ENCODE measurements at regions not wholly inside any gene's neighbourhood (a gene's known extent, or its start where the extent isn't known, plus 50 kb on each side); places are given as distances from the start of the nearest gene placed in this dataset.

- H3K4me3 ChIP-seq (ENCODE audit: low read depth in 2 of 2, low read length in 1 of 2): no peak overlapping the region
- H3K27ac ChIP-seq (ENCODE audit: low read depth in 2 of 2, low read length in 1 of 2): no peak overlapping the region
- no peaks in the 10 kb centered on the region for H4K20me1 ChIP-seq (ENCODE audit: insufficient read depth)
- no peaks in the 10 kb centered on the region for H3K4me1 ChIP-seq (ENCODE audit: control insufficient read depth in 1 of 2, insufficient read depth in 2 of 2, low read depth in 1 of 2, low read length in 1 of 2)
- H3K9me3 ChIP-seq: 0 out of 2 replicates have a peak, but pooled peaks cover 4% of the 10 kb centered on the region
- 55% methylated on average over 3 of the region's 3 CpGs for WGBS (ENCODE audit: low lambda C conversion rate)
- H3K79me2 ChIP-seq (ENCODE audit: insufficient read depth): no peaks in the 10 kb centered on the region
- no peak overlapping the region for H3K9ac ChIP-seq
- H3K36me3 ChIP-seq (replicated peaks in 1 of 2; ENCODE audit: control insufficient read depth in 1 of 2, insufficient read depth in 2 of 2, low read length in 1 of 2): no peaks in the 10 kb centered on the region
- ChIA-PET POLR2A (no interaction called here), CTCF (interaction anchor here (1.0 kb wide), 1 partner anchor 335 kb away, joined by 3 read pairs; no protein-coding TSS in a partner anchor)
- H3K27me3 ChIP-seq (ENCODE audit: insufficient read depth): no peaks in the 10 kb centered on the region
- TF ChIP-seq YY1 (IDR thresholded peaks at IDR 0.05; ENCODE audit: low read depth): no peak
- H3K4me2 ChIP-seq: no peak overlapping the region
- no peak overlapping the region for H2AFZ ChIP-seq (ENCODE audit: low read depth)
- H3F3A ChIP-seq (replicated peaks; ENCODE audit: insufficient read depth): peaks cover 4% of the 10 kb centered on the region
- H3K9me2 ChIP-seq: no peaks in the 10 kb centered on the region
- DNase-seq: no peak
Measured at GRCh38 chr3:67719333-67719732, 64.9 kb upstream of the SUCLG2 start.

DNA sequence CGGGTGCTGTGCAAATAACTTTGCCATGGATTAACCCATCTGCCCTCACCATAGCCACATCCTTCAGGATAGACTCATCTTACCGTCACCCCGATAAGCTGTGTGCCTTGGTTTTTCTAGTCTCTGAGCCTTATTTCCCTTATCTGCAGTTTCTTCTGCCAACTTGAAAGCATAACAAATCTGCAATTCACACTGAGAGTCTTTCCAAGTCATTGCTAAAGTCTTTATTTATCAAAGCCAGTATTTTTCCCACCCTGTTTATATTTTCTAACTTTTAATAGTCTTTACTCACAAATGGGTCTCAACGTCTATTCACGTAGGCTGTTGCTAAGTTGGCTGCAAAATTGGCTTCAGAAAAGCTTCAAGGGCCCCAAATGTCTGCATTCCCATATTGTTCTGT lies 61.6 kb upstream of the SUCLG2 start:
- Histone ChIP-seq H3K4me3 (ENCODE audit: low read depth in 2 of 2, low read length in 1 of 2) (no peak overlapping the region), H3K27me3 (ENCODE audit: insufficient read depth) (no peaks in the 10 kb centered on the region), H3K79me2 (ENCODE audit: insufficient read depth) (no peaks in the 10 kb centered on the region), H3F3A (replicated peaks; ENCODE audit: insufficient read depth) (peaks cover 4% of the 10 kb centered on the region), H3K9me2 (no peaks in the 10 kb centered on the region), H2AFZ (ENCODE audit: low read depth) (no peak overlapping the region), H3K27ac (ENCODE audit: low read depth in 2 of 2, low read length in 1 of 2) (no peak overlapping the region), H3K9ac (no peak overlapping the region), H3K9me3 (0 out of 2 replicates have a peak, but pooled peaks cover 4% of the 10 kb centered on the region), H3K4me2 (no peak overlapping the region), H3K36me3 (replicated peaks in 1 of 2; ENCODE audit: control insufficient read depth in 1 of 2, insufficient read depth in 2 of 2, low read length in 1 of 2) (no peaks in the 10 kb centered on the region), H3K4me1 (ENCODE audit: control insufficient read depth in 1 of 2, insufficient read depth in 2 of 2, low read depth in 1 of 2, low read length in 1 of 2) (no peaks in the 10 kb centered on the region), H4K20me1 (ENCODE audit: insufficient read depth) (no peaks in the 10 kb centered on the region)
- 92% methylated on average over 5 of the region's 5 CpGs for WGBS (ENCODE audit: low lambda C conversion rate)
- ChIA-PET POLR2A (no interaction called here), CTCF (interaction anchor here (1.1 kb wide), 1 partner anchor 14 kb away, joined by 3 read pairs; no protein-coding TSS in a partner anchor)
- no peak for TF ChIP-seq RXRA (IDR thresholded peaks at IDR 0.05; ENCODE audit: borderline replicate concordance, low read depth)
- TF ChIP-seq ELF1 (IDR thresholded peaks at IDR 0.05): no peak
- TF ChIP-seq EP300 (IDR thresholded peaks at IDR 0.05; ENCODE audit: borderline replicate concordance in 1 of 2, low read depth in 1 of 2, low read length in 1 of 2): no peak
- TF ChIP-seq, protein P1, sequence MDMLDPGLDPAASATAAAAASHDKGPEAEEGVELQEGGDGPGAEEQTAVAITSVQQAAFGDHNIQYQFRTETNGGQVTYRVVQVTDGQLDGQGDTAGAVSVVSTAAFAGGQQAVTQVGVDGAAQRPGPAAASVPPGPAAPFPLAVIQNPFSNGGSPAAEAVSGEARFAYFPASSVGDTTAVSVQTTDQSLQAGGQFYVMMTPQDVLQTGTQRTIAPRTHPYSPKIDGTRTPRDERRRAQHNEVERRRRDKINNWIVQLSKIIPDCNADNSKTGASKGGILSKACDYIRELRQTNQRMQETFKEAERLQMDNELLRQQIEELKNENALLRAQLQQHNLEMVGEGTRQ (IDR thresholded peaks at IDR 0.05; ENCODE audit: borderline replicate concordance, low read depth, low read length): no peak
- no peak for TF ChIP-seq FOSL2 (IDR thresholded peaks at IDR 0.05; ENCODE audit: borderline replicate concordance, low read depth)
- no peak for TF ChIP-seq GATA2 (CRISPR knock-in tag; IDR thresholded peaks at IDR 0.05)
- no peak for TF ChIP-seq RCOR1 (IDR thresholded peaks at IDR 0.05; ENCODE audit: low read length)
- TF ChIP-seq, protein P2, sequence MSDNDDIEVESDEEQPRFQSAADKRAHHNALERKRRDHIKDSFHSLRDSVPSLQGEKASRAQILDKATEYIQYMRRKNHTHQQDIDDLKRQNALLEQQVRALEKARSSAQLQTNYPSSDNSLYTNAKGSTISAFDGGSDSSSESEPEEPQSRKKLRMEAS (IDR thresholded peaks at IDR 0.05; ENCODE audit: low read depth): no peak
- DNase-seq: no peak

DNA sequence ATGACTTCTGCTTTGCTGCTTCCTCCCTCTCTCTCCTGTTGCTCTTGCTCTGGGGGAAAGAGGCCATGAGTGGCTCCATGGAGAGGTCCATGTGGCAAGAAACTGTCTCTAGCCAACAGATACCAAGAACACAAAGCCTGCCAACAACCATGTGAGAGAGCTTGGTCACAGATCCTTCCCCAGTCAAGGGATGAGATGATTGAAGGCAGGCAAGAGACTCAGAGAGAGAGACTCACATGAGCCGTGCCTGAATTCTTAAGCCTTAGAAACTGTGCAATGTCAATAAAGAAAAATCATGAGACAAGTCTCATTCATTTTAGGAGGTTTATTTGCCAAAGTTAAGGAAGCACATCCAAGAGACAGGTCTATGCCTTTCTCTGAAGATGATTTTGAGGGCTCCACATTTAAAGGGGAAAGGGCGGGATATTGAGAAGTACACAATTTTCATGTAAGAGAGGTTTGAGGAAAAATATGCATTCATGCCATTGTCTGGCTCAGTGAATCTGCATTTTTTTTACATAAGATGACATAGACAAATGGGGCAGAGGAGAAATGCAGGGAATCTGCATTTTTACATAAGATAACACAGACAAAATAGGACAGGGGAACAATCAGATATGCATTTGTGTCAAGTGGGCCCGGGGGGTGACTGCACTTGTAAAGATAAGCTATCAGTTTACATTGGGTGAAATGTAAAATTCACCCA lies 59.5 kb upstream of the SUCLG2 start:
- H3K79me2 ChIP-seq (ENCODE audit: insufficient read depth): no peaks in the 10 kb centered on the region
- no peak overlapping the region for H3K4me3 ChIP-seq (ENCODE audit: low read depth in 2 of 2, low read length in 1 of 2)
- no peak for DNase-seq
- ChIA-PET POLR2A (no interaction called here), CTCF (no interaction called here)
- WGBS (ENCODE audit: low lambda C conversion rate): 60% methylated on average over 3 of the region's 3 CpGs
- no peak overlapping the region for H3K4me2 ChIP-seq
- H2AFZ ChIP-seq (ENCODE audit: low read depth): no peak overlapping the region
- no peaks in the 10 kb centered on the region for H4K20me1 ChIP-seq (ENCODE audit: insufficient read depth)
- H3K27ac ChIP-seq (ENCODE audit: low read depth in 2 of 2, low read length in 1 of 2): no peak overlapping the region
- H3K36me3 ChIP-seq (replicated peaks in 1 of 2; ENCODE audit: control insufficient read depth in 1 of 2, insufficient read depth in 2 of 2, low read length in 1 of 2): no peaks in the 10 kb centered on the region
- no peaks in the 10 kb centered on the region for H3K4me1 ChIP-seq (ENCODE audit: control insufficient read depth in 1 of 2, insufficient read depth in 2 of 2, low read depth in 1 of 2, low read length in 1 of 2)
- H3K9ac ChIP-seq: no peak overlapping the region
- no peaks in the 10 kb centered on the region for H3K9me3 ChIP-seq
- no peaks in the 10 kb centered on the region for H3K27me3 ChIP-seq (ENCODE audit: insufficient read depth)
- no peaks in the 10 kb centered on the region for H3K9me2 ChIP-seq
- no peaks in the 10 kb centered on the region for H3F3A ChIP-seq (replicated peaks; ENCODE audit: insufficient read depth)
- TF ChIP-seq TAF1 (IDR thresholded peaks at IDR 0.05; ENCODE audit: borderline replicate concordance, low read depth, low read length) (no peak), NRF1 (IDR thresholded peaks at IDR 0.05; ENCODE audit: low read depth, low read length) (no peak), RAD21 (IDR thresholded peaks at IDR 0.05; ENCODE audit: low read length) (no peak), MXI1 (IDR thresholded peaks at IDR 0.05; ENCODE audit: low read depth, low read length) (no peak), SMC3 (IDR thresholded peaks at IDR 0.05; ENCODE audit: low read depth, low read length) (no peak), CHD2 (IDR thresholded peaks at IDR 0.05; ENCODE audit: low read length, partially characterized antibody) (no peak), TEAD4 (IDR thresholded peaks at IDR 0.05; ENCODE audit: borderline replicate concordance, insufficient read depth) (no peak), MEF2A (IDR thresholded peaks at IDR 0.05; ENCODE audit: borderline replicate concordance, low read depth) (no peak), GABPA (IDR thresholded peaks at IDR 0.05; ENCODE audit: low read depth) (no peak), YY1 (IDR thresholded peaks at IDR 0.05; ENCODE audit: low read depth) (no peak), RXRA (IDR thresholded peaks at IDR 0.05; ENCODE audit: borderline replicate concordance, low read depth) (no peak), RFX5 (IDR thresholded peaks at IDR 0.05; ENCODE audit: low read length) (no peak), PBX3 (IDR thresholded peaks at IDR 0.05) (no peak), JUND (IDR thresholded peaks at IDR 0.05) (no peak), FOSL2 (IDR thresholded peaks at IDR 0.05; ENCODE audit: borderline replicate concordance, low read depth) (no peak), RCOR1 (IDR thresholded peaks at IDR 0.05; ENCODE audit: low read length) (no peak)
